ENCODE measurements at regions not wholly inside any gene's neighbourhood (a gene's known extent, or its start where the extent isn't known, plus 50 kb on each side); places are given as distances from the start of the nearest gene placed in this dataset.

DNA sequence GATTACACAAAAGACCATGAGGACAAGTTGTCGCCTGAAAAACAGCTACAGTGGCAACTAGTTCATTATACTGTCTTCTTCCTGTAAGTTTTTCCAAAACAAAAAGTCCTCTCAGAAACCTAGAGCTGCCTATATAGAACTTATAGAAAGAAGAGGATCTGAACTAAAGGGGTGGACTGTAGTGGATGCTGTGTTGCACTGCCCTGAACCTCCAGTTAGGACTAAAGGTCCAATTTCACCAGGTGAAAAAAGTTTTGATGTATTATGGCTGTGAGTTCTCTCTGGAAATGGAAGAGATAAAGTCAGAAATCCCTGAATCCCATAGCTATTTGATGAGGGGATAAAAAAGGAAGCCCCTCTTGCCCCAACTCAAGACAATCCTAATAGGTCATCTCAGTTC lies 56.6 kb upstream of the TSHZ2 start:
- TF ChIP-seq, protein P1, sequence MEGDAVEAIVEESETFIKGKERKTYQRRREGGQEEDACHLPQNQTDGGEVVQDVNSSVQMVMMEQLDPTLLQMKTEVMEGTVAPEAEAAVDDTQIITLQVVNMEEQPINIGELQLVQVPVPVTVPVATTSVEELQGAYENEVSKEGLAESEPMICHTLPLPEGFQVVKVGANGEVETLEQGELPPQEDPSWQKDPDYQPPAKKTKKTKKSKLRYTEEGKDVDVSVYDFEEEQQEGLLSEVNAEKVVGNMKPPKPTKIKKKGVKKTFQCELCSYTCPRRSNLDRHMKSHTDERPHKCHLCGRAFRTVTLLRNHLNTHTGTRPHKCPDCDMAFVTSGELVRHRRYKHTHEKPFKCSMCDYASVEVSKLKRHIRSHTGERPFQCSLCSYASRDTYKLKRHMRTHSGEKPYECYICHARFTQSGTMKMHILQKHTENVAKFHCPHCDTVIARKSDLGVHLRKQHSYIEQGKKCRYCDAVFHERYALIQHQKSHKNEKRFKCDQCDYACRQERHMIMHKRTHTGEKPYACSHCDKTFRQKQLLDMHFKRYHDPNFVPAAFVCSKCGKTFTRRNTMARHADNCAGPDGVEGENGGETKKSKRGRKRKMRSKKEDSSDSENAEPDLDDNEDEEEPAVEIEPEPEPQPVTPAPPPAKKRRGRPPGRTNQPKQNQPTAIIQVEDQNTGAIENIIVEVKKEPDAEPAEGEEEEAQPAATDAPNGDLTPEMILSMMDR (IDR thresholded peaks at IDR 0.05): no peak
- TF ChIP-seq POLR2A (IDR thresholded peaks at IDR 0.05): no peak
- TF ChIP-seq POLR2AphosphoS5 (IDR thresholded peaks at IDR 0.05): no peak
- no peak for TF ChIP-seq EP300 (IDR thresholded peaks at IDR 0.05)
